Neural crest cell (in vitro differentiated cells): ENCODE measurements at regions not wholly inside any gene's neighbourhood (a gene's known extent, or its start where the extent isn't known, plus 50 kb on each side); places are given as distances from the start of the nearest gene placed in this dataset.

Source experiments
- DNase-seq: peaks from one replicate; pipeline ENCODE4 v3.0.0; 2021; ENCODE audit warnings: low read depth, mixed read lengths, low spot score
- H3K27ac Mint-ChIP-seq: one replicate; pipeline ENCODE4 v1.8.0; 2021; ENCODE audit warnings: mild to moderate bottlenecking, mixed read lengths; ENCODE audit not compliant: unreplicated experiment
- H3K27me3 Mint-ChIP-seq: 2 replicates; pipeline ENCODE4 v1.8.0; 2021; ENCODE audit warnings: low read depth, mild to moderate bottlenecking, mixed read lengths
- H3K36me3 Mint-ChIP-seq: 2 replicates; pipeline ENCODE4 v1.8.0; 2021; ENCODE audit warnings: low read depth, mild to moderate bottlenecking, mixed read lengths
- H3K4me1 Mint-ChIP-seq: 2 replicates; pipeline ENCODE4 v1.8.0; 2021; ENCODE audit warnings: mixed read lengths
- H3K4me3 Mint-ChIP-seq: one replicate; pipeline ENCODE4 v1.8.0; 2021; ENCODE audit warnings: mild to moderate bottlenecking, mixed read lengths
- H3K9me3 Mint-ChIP-seq: 2 replicates; pipeline ENCODE4 v1.8.0; 2021; ENCODE audit warnings: mixed read lengths
- CTCF ChIP-seq: fragments of 200-600 bp; sonication (generic); conservative IDR thresholded peaks from 2 replicates; pipeline ENCODE4 v1.5.0; 2021; ENCODE audit warnings: antibody characterized with exemption, mild to moderate bottlenecking

GRCh38 chr2:187215532-187216240, 232.4 kb downstream of the CALCRL start:
- no peak overlapping the region for H3K27ac Mint-ChIP-seq
- no peak overlapping the region for H3K4me3 Mint-ChIP-seq

DNA sequence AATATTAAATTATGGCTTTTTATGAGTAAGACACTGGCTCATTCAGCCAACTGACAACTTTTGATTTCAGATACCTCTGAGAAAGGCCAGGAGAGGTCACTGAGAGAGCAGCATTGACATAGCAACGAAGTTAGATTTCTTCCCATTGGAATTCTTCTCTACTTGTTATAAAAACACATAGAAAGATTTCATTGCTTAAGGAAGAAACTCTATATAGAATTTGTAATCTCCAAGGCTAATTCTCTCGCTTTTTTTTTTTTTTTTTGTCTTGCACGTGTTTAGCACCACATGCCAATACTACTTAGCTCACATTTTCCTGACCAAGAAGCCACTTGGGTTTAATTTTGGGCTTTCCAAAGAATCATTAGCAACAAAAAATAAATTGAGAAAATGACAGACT, 233.7 kb downstream of the CALCRL start:
- no peaks in the 10 kb centered on the region for H3K27me3 Mint-ChIP-seq
- H3K9me3 Mint-ChIP-seq = peaks cover 14% of the 10 kb centered on the region
- H3K4me1 Mint-ChIP-seq = peaks cover 4% of the 10 kb centered on the region
- DNase-seq = no peak
- H3K4me3 Mint-ChIP-seq = no peak overlapping the region
- TF ChIP-seq CTCF = no peak
- no peak overlapping the region for H3K27ac Mint-ChIP-seq
- H3K36me3 Mint-ChIP-seq = no peaks in the 10 kb centered on the region

More at GRCh38 chr2:187215532-187216240, 232.4 kb downstream of the CALCRL start:
- H3K9me3 Mint-ChIP-seq = peaks cover 8% of the 10 kb centered on the region
- H3K27me3 Mint-ChIP-seq = no peaks in the 10 kb centered on the region
- no peak for TF ChIP-seq CTCF
- H3K4me1 Mint-ChIP-seq = peaks cover 4% of the 10 kb centered on the region
- DNase-seq = no peak
- no peaks in the 10 kb centered on the region for H3K36me3 Mint-ChIP-seq

- H3K9me3 Mint-ChIP-seq = peaks cover 14% of the 10 kb centered on the region
- H3K4me1 Mint-ChIP-seq = peaks cover 4% of the 10 kb centered on the region
- TF ChIP-seq CTCF = no peak
- no peak for DNase-seq
- H3K4me3 Mint-ChIP-seq = no peak overlapping the region
- no peaks in the 10 kb centered on the region for H3K27me3 Mint-ChIP-seq
- H3K27ac Mint-ChIP-seq = no peak overlapping the region
- no peaks in the 10 kb centered on the region for H3K36me3 Mint-ChIP-seq
Measured at GRCh38 chr2:187213798-187214197, 234.3 kb downstream of the CALCRL start.

DNA sequence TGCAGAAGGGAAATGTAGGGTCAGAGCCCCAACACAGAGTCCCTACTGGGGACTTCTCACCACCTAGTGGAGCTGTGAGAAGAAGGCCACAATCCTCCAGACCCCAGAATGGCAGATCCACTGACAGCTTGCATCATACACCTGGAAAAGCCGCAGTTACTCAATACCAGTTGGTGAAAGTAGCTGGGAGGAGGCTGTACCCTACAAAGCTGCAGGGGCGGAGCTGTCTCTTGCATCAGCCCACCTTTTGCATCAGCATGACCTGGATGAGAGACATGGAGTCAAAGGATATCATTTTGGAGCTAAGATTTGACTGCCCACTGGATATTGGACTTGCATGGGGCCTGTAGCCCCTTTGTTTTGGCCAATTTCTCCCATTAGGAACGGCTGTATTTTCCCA, 237.3 kb downstream of the CALCRL start:
- H3K27me3 Mint-ChIP-seq = no peaks in the 10 kb centered on the region
- H3K27ac Mint-ChIP-seq = no peak overlapping the region
- no peak for DNase-seq
- H3K9me3 Mint-ChIP-seq = peaks cover 14% of the 10 kb centered on the region
- no peak for TF ChIP-seq CTCF
- H3K4me1 Mint-ChIP-seq = peaks cover 11% of the 10 kb centered on the region
- no peaks in the 10 kb centered on the region for H3K36me3 Mint-ChIP-seq
- no peak overlapping the region for H3K4me3 Mint-ChIP-seq

DNA sequence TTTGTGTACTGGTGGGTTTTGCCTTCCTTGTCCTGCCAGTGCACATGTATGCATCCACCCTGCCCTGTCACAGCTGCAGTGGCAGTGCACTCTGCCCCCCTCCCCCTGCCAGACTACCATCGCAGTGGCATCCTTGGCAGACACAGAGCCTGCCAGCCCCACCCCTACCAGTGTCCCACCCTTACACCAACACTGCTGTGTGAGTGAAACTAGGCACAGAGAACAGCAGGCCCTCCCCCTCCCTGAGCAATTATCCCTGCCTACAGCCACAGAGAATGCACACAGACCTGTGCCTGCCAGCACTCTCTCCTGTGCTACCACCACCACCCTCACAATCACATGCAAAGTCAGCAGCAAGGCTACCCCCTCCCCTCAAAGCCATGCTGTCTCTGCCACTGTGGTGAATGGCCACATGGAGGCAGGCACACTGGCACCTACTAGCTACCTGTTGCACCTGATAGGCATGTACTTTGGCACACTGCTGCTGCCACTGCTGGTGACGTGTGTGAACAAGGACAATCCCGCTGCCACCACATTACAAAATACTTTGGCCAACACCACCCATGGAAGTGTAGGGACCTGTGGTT, 239.8 kb downstream of the CALCRL start:
- no peaks in the 10 kb centered on the region for H3K27me3 Mint-ChIP-seq
- H3K4me3 Mint-ChIP-seq = no peak overlapping the region
- TF ChIP-seq CTCF = no peak
- H3K9me3 Mint-ChIP-seq = peaks cover 14% of the 10 kb centered on the region
- no peak overlapping the region for H3K27ac Mint-ChIP-seq
- no peaks in the 10 kb centered on the region for H3K36me3 Mint-ChIP-seq
- H3K4me1 Mint-ChIP-seq = peaks cover 9% of the 10 kb centered on the region
- DNase-seq = no peak
